Uterus (tissue), 3 donors: ENCODE measurements at regions not wholly inside any gene's neighbourhood (a gene's known extent, or its start where the extent isn't known, plus 50 kb on each side); places are given as distances from the start of the nearest gene placed in this dataset.
"Not testable (repeated sequence)": the region's sequence is repeated elsewhere in the genome, so short reads cannot be mapped to it uniquely, and the experiment has no call there.

ENCODE experiments used
- DNase-seq, 2 donors: peaks; one replicate each; pipeline ENCODE4 v3.0.0-alpha.2; 2019 to 2020
- H3K27ac ChIP-seq, 2 donors: fragments of 200-600 bp; sonication (generic); 1 replicate in 1 of 2; 2 replicates in 1 of 2; pipeline ENCODE4 v1.5.1; 2016 to 2018
- H3K27me3 ChIP-seq, 2 donors: fragments of 200-600 bp; sonication (generic); one replicate each; pipeline ENCODE4 v1.5.1; 2018 to 2019; ENCODE audit warnings: control low read depth in 1 of 2
- H3K36me3 ChIP-seq, 2 donors: fragments of 200-600 bp; sonication (generic); one replicate each; pipeline ENCODE4 v1.5.1; 2019; ENCODE audit warnings: control low read depth in 1 of 2
- H3K4me1 ChIP-seq, 2 donors: fragments of 200-600 bp; sonication (generic); one replicate each; pipeline ENCODE4 v1.5.1; 2018 to 2019; ENCODE audit warnings: control low read depth in 1 of 2
- H3K4me3 ChIP-seq, 2 donors: fragments of 200-600 bp; sonication (generic); 1 replicate in 1 of 2; 2 replicates in 1 of 2; pipeline ENCODE4 v1.5.1; 2018 to 2019; ENCODE audit warnings: mild to moderate bottlenecking in 1 of 2
- H3K9me3 ChIP-seq, 2 donors: fragments of 200-600 bp; sonication (generic); one replicate each; pipeline ENCODE4 v1.5.1; 2019; ENCODE audit warnings: control low read depth in 1 of 2
- POLR2A ChIP-seq, 2 donors: fragments of 450-650 bp; IDR thresholded peaks; one replicate each; pipeline ENCODE4 v1.6.1; 2016; ENCODE audit warnings: antibody characterized with exemption in 2 of 2, mild to moderate bottlenecking in 1 of 2, moderate library complexity in 1 of 2
- intact Hi-C: fragments of 100-400 bp; cut with DNase I; formaldehyde crosslinking; loops from one replicate; pipeline ENCODE4 v1.15.1; 2023; ENCODE audit warnings: low total_unique reads
- TF ChIP-seq, protein P1 (sequence below), 4 experiments: fragments of 200-600 bp in 2 of 4; fragments of 450-650 bp in 2 of 4; sonication (generic) in 2 of 4; IDR thresholded peaks; one replicate each; pipeline ENCODE4 v1.5.1; 2016 to 2019; ENCODE audit warnings: antibody characterized with exemption in 4 of 4, mild to moderate bottlenecking in 2 of 4, moderate library complexity in 1 of 4
- donor health status: DM: yes; HTN: yes; CAD: no.

DNA sequence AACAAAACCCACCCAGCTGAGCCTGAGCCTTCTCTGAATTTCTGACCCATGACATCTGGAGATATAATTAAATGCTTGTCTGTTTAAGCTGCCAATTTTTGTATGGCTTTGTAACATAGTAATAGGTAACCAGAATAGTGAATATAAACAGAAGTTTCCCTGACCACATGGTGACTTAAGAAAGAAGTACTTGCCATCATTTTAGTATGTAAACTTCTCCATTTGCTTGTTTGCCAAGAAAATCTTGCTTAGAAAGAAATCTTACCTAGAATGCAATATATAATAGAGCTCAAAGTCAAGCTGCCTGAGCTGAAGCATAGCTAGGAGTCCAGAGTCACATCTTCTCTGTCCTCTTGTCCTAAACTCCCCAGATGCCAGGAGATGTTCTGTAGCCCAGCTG lies 117.0 kb downstream of the PCSK1 start:
- TF ChIP-seq, protein P1, sequence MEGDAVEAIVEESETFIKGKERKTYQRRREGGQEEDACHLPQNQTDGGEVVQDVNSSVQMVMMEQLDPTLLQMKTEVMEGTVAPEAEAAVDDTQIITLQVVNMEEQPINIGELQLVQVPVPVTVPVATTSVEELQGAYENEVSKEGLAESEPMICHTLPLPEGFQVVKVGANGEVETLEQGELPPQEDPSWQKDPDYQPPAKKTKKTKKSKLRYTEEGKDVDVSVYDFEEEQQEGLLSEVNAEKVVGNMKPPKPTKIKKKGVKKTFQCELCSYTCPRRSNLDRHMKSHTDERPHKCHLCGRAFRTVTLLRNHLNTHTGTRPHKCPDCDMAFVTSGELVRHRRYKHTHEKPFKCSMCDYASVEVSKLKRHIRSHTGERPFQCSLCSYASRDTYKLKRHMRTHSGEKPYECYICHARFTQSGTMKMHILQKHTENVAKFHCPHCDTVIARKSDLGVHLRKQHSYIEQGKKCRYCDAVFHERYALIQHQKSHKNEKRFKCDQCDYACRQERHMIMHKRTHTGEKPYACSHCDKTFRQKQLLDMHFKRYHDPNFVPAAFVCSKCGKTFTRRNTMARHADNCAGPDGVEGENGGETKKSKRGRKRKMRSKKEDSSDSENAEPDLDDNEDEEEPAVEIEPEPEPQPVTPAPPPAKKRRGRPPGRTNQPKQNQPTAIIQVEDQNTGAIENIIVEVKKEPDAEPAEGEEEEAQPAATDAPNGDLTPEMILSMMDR (IDR thresholded peaks at IDR 0.05), result no peak
- no peak for TF ChIP-seq POLR2A (IDR thresholded peaks at IDR 0.05)
- H3K4me1 ChIP-seq, result no peaks in the 10 kb centered on the region
- intact Hi-C loops, result no loop called here

DNA sequence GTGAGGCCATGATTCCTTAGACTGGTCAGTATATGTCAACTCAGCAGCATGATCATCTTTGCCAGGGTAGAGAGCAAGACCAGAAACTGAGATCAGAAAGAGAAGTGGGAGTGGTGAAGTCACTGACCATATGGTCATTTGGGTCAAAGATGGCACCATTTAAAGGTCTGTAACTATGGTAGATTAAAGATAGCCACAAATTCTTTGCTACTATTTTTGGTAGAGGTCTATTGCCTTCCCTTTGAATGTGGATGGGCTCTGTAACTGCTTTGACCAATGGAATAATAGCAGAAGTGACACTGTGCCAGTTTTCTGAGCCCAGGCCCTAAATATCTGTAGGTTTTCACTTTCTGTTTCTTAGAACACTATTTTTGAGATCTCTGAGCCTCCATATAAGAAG lies 117.6 kb downstream of the PCSK1 start:
- no peak for DNase-seq
- TF ChIP-seq, protein P1 (IDR thresholded peaks at IDR 0.05), result no peak
- no peak for TF ChIP-seq POLR2A (IDR thresholded peaks at IDR 0.05)
- H3K36me3 ChIP-seq, result no peaks in the 10 kb centered on the region
- H3K9me3 ChIP-seq, result no peaks in the 10 kb centered on the region
- H3K27me3 ChIP-seq, result no peaks in the 10 kb centered on the region
- H3K4me3 ChIP-seq, result no peak overlapping the region
- intact Hi-C loops, result no loop called here
- no peaks in the 10 kb centered on the region for H3K4me1 ChIP-seq
- H3K27ac ChIP-seq, result no peak overlapping the region

More for the DNA sequence above, 117.0 kb downstream of the PCSK1 start:
- Histone ChIP-seq H3K36me3 (no peaks in the 10 kb centered on the region), H3K27ac (no peak overlapping the region), H3K9me3 (no peaks in the 10 kb centered on the region), H3K4me3 (no peak overlapping the region), H3K27me3 (no peaks in the 10 kb centered on the region)
- DNase-seq, result no peak

DNA sequence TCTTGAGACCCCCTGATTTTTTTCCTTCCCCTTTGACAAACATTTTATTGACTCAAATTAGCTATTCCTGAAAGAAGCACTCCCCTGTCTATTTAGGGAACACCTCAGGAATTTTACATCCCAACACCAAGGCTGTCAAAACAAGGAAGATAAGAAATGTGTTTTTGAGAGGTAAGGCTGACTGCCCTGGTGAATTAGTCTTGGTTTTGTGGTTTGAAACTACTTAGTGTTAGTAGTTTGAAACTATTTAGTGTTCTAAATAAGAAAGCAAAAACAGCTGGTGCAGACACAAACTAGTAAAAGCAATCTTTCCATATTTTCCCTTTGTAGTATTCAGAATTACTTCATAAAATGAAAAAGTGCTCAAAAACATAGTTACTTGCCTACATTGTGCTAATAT lies 120.7 kb downstream of the PCSK1 start:
- Histone ChIP-seq H3K4me3 (no peak overlapping the region), H3K27me3 (no peaks in the 10 kb centered on the region), H3K4me1 (no peaks in the 10 kb centered on the region), H3K9me3 (no peaks in the 10 kb centered on the region), H3K36me3 (no peaks in the 10 kb centered on the region), H3K27ac (no peak overlapping the region)
- TF ChIP-seq, protein P1 (IDR thresholded peaks at IDR 0.05), result no peak
- TF ChIP-seq POLR2A (IDR thresholded peaks at IDR 0.05), result no peak
- DNase-seq, result no peak
- intact Hi-C loops, result no loop called here

DNA sequence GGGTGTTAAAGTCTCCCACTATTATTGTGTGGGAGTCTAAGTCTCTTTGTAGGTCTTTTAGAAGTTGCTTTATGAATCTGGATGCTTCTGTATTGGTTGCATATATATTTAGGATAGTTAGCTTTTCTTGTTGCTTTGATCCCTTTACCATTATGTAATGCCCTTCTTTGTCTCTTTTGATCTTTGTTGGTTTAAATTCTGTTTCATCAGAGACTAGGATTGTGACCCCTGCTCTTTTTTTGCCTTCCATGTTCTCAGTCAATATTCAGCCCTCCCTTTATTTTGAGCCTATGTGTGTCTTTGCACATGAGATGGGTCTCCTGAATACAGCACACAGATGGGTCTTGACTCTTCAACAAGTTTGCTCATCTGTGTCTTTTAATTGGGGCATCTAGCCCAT lies 126.0 kb downstream of the PCSK1 start:
- H3K36me3 ChIP-seq, result not testable (repeated sequence)

DNA sequence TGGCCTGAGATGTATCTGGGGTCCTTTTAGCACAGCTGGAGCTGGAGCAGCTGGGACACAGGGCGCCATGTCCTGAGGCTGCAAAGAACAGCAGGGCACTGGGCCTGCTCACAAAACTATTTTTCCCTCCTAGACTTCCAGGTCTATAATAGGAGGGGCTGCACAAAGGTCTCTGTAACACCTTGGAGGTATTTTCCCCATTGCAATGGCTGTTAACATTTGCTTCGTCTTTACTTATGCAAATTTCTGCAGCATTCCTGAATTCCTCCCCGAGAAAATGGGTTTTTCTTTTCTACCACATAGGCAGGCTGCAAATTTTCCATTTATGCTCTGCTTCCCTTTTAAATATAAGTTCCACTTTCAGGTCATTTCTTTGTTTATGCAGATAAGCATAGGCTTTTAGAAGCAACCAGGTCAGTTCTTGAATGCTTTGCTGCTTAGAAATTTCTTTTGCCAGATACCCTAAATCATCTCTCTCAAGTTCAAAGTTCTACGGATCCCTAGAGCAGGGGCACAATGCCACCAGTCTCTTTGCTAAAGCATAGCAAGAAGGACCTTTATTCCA lies 130.8 kb downstream of the PCSK1 start:
- Histone ChIP-seq H3K27me3 (no peaks in the 10 kb centered on the region), H3K4me1 (no peaks in the 10 kb centered on the region), H3K36me3 (no peaks in the 10 kb centered on the region), H3K9me3 (peaks cover 0 to 12% of the 10 kb centered on the region in 2 donors), H3K27ac (no peak overlapping the region), H3K4me3 (no peak overlapping the region)
- no peak for DNase-seq
- no peak for TF ChIP-seq POLR2A (IDR thresholded peaks at IDR 0.05)
- TF ChIP-seq, protein P1 (IDR thresholded peaks at IDR 0.05), result no peak
- intact Hi-C loops, result no loop called here

More for the DNA sequence above, 126.0 kb downstream of the PCSK1 start:
- H3K27me3 ChIP-seq, H3K4me1 ChIP-seq, DNase-seq, H3K27ac ChIP-seq, H3K9me3 ChIP-seq, intact Hi-C loops, H3K4me3 ChIP-seq: not testable (repeated sequence)

DNA sequence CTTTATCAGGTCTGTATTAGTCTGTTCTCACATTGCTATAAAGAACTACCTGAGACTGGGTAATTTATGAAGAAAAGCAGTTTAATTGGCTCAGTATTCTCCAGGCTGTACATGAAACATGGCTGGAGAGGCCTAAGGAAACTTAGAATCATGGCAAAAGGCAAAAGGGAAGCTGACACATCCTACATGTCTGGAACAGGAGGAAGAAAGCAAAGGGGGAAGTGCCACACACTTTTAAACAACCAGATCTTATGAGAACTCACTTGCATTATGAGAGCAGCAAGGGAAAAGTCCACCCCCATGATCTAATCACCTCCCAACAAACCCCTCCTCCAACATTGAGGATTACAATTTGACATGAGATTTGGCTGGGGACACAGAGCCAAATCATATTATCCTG lies 132.1 kb downstream of the PCSK1 start:
- H3K36me3 ChIP-seq, result no peaks in the 10 kb centered on the region
- H3K27me3 ChIP-seq, result no peaks in the 10 kb centered on the region
- H3K9me3 ChIP-seq, result peaks cover 0 to 12% of the 10 kb centered on the region in 2 donors
- DNase-seq, result no peak
- intact Hi-C loops, result no loop called here
- TF ChIP-seq, protein P1 (IDR thresholded peaks at IDR 0.05), result no peak
- TF ChIP-seq POLR2A (IDR thresholded peaks at IDR 0.05), result no peak
- H3K4me1 ChIP-seq, result no peaks in the 10 kb centered on the region
- no peak overlapping the region for H3K27ac ChIP-seq
- H3K4me3 ChIP-seq, result no peak overlapping the region
